Liver (tissue), 3 donors: ENCODE measurements at regions not wholly inside any gene's neighbourhood (a gene's known extent, or its start where the extent isn't known, plus 50 kb on each side); places are given as distances from the start of the nearest gene placed in this dataset.

Experiments
- NR2F2 ChIP-seq: IDR thresholded peaks from 2 replicates; pipeline ENCODE4 v1.6.1; 2016; ENCODE audit warnings: antibody characterized with exemption
- RAD21 ChIP-seq, 2 donors: IDR thresholded peaks; 2 replicates each; pipeline ENCODE4 v1.6.1; 2016; ENCODE audit warnings: antibody characterized with exemption in 2 of 2, mild to moderate bottlenecking in 2 of 2
- YY1 ChIP-seq: IDR thresholded peaks from 2 replicates; pipeline ENCODE4 v1.6.1; 2016; ENCODE audit warnings: antibody characterized with exemption, mild to moderate bottlenecking
- TF ChIP-seq, protein P1 (sequence below): fragments of 150-350 bp; IDR thresholded peaks from 2 replicates; pipeline ENCODE4 v1.5.1; 2017; ENCODE audit warnings: improper control_type of control experiment, low read depth, low read length; ENCODE audit not compliant: missing input control
- donor health status: healthy.
- donor health status: healthy.

DNA sequence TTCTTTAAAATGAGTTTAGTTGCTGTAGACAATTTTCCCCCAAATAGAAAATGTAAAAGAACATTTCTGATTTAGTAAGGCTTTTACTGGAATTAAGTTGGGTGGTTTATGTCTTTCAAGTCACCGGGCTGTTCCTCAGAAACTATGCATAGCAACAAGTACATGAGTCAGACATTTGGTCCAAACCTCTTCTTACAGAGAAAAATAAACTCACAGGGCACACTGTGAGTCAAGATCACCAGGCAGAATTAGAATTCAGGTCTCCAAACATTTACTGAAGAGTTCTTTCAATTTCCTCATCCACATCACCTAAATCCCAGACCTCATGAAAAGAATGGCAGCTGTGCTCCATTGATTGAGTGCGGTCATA is 476.1 kb upstream of the SOX5 start:
- TF ChIP-seq YY1 (no peak), RAD21 (IDR thresholded peaks at IDR 0.05) (no peak), NR2F2 (no peak)
- TF ChIP-seq, protein P1, sequence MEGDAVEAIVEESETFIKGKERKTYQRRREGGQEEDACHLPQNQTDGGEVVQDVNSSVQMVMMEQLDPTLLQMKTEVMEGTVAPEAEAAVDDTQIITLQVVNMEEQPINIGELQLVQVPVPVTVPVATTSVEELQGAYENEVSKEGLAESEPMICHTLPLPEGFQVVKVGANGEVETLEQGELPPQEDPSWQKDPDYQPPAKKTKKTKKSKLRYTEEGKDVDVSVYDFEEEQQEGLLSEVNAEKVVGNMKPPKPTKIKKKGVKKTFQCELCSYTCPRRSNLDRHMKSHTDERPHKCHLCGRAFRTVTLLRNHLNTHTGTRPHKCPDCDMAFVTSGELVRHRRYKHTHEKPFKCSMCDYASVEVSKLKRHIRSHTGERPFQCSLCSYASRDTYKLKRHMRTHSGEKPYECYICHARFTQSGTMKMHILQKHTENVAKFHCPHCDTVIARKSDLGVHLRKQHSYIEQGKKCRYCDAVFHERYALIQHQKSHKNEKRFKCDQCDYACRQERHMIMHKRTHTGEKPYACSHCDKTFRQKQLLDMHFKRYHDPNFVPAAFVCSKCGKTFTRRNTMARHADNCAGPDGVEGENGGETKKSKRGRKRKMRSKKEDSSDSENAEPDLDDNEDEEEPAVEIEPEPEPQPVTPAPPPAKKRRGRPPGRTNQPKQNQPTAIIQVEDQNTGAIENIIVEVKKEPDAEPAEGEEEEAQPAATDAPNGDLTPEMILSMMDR = no peak
